Heart right ventricle (tissue), 16 donors: ENCODE measurements at regions not wholly inside any gene's neighbourhood (a gene's known extent, or its start where the extent isn't known, plus 50 kb on each side); places are given as distances from the start of the nearest gene placed in this dataset.

Source experiments
- ATAC-seq, 8 donors: fragments of 200-7000 bp; cut with Tn5 transposase; one replicate each; pipeline ENCODE4 v1.9.1; 2020; ENCODE audit warnings: mild to moderate bottlenecking in 8 of 8, moderate library complexity in 8 of 8, moderate number of reproducible peaks in 1 of 8
- DNase-seq, 2 donors: peaks; one replicate each; pipeline ENCODE4 v3.0.0-alpha.2; 2020
- H3K27ac ChIP-seq, 10 donors: fragments of 200-600 bp; sonication (generic) in 2 of 10; one replicate each; pipeline versions ENCODE4 v1.5.0 to v1.8.0; 2020 to 2022; ENCODE audit warnings: mild to moderate bottlenecking in 3 of 10
- H3K27me3 ChIP-seq, 7 donors: fragments of 200-600 bp; one replicate each; pipeline ENCODE4 v1.8.0; 2021 to 2022; ENCODE audit warnings: mild to moderate bottlenecking in 2 of 7
- H3K36me3 ChIP-seq, 9 donors: fragments of 200-600 bp; sonication (generic) in 1 of 9; one replicate each; pipeline versions ENCODE4 v1.5.0 to v1.8.0; 2020 to 2022; ENCODE audit warnings: mild to moderate bottlenecking in 2 of 9
- H3K4me1 ChIP-seq, 9 donors: fragments of 200-600 bp; sonication (generic) in 1 of 9; one replicate each; pipeline versions ENCODE4 v1.5.0 to v1.8.0; 2020 to 2022; ENCODE audit warnings: mild to moderate bottlenecking in 4 of 9
- H3K4me3 ChIP-seq, 10 donors: fragments of 200-600 bp; sonication (generic) in 2 of 10; one replicate each; pipeline versions ENCODE4 v1.5.0 to v1.8.0; 2020 to 2022; ENCODE audit warnings: mild to moderate bottlenecking in 7 of 10, moderate library complexity in 2 of 10
- H3K9me3 ChIP-seq, 11 donors: fragments of 200-600 bp in 10 of 11; sonication (generic) in 2 of 11; one replicate each; pipeline versions ENCODE4 v1.5.0 to v1.8.0; 2013 to 2022; ENCODE audit warnings: mild to moderate bottlenecking in 2 of 11, control low read depth in 1 of 11, moderate library complexity in 1 of 11
- CTCF ChIP-seq, 9 donors: fragments of 200-600 bp; sonication (generic) in 2 of 9; IDR thresholded peaks; one replicate each; pipeline versions ENCODE4 v1.5.0 to v1.8.0; 2021 to 2022; ENCODE audit warnings: antibody characterized with exemption in 9 of 9, mild to moderate bottlenecking in 5 of 9, moderate library complexity in 1 of 9
- WGBS, 2 donors: extraction: QIAGEN DNeasy Blood & Tissue Kit; methylation state at CpG; one replicate each; pipeline ENCODE4 v1.1.7; 2013; ENCODE audit warnings: inconsistent platforms in 1 of 2; 5-methylcytosine and 5-hydroxymethylcytosine counted together
- intact Hi-C, 10 donors: fragments of 100-400 bp; cut with DNase I; formaldehyde crosslinking; loops; one replicate each; pipeline versions ENCODE4 v1.11.1 to v1.14.2; 2022
- donor health status: Arrhythmogenic right ventricular cardiomyopathy.
- donor health status: ischemic (EF 13 %, LVEDD 7.1; RV severe dilation, severe dysfunction).
- donor health status: healthy with polysubstance abuse.
- donor health status: DM: no; HTN: yes; CAD: no.
- donor health status: DM: no; HTN: no; CAD: no.
- donor health status: ischemic (EF 25% LVEDD 6.9; RV normal size, moderate dysfunction).
- donor health status: ischemic (EF 25% LVEDD 5.7; RV mildly dilated, moderate dysfunction).
- donor health status: healthy.
- donor health status: DM: yes; HTN: yes; CAD: no.
- donor health status: Ischemic cardiomyopathy.
- donor health status: ischemic (EF 35%, LVEDD 5.7; RV mildly dilated, moderate dysfunction).
- donor health status: nonischemic (EF 11% LVEDD 7.7; RV severe dilation, severe dysfunction).
- donor health status: DM: yes; HTN: yes; CAD: no.
- donor health status: PGD.
- donor health status: ischemic (EF 29% LVEDD 5.4; RV normal size, mild dysfunction).
- donor health status: nonischemic (EF 23%, LVEDD 6.1; RV moderate dilation, normal function).

- Histone ChIP-seq H3K4me1 (peaks cover 0 to 10% (median 0%) of the 10 kb centered on the region in 9 donors), H3K36me3 (no peaks in the 10 kb centered on the region), H3K4me3 (no peak overlapping the region), H3K27ac (no peak overlapping the region), H3K27me3 (no peaks in the 10 kb centered on the region), H3K9me3 (peaks cover 0 to 4% (median 0%) of the 10 kb centered on the region in 11 donors)
- DNase-seq (no peak), ATAC-seq (no peak)
- no peak for TF ChIP-seq CTCF (IDR thresholded peaks at IDR 0.05)
- WGBS, 2 donors = 78 to 84% methylated on average over 7 of the region's 7 CpGs
- intact Hi-C loops = no loop called here
Measured at GRCh38 chr2:129331638-129332037, 647.8 kb upstream of the RAB6C start.

GRCh38 chr2:129334128-129334527, 645.3 kb upstream of the RAB6C start:
- Histone ChIP-seq H3K36me3 (no peaks in the 10 kb centered on the region), H3K4me1 (peaks cover 0 to 10% (median 0%) of the 10 kb centered on the region in 9 donors), H3K9me3 (peaks cover 0 to 6% (median 0%) of the 10 kb centered on the region in 11 donors), H3K27ac (peak overlapping the region in 3 of 10 donors; percentile 26 to 58 (median 36)), H3K4me3 (no peak overlapping the region), H3K27me3 (no peaks in the 10 kb centered on the region)
- no peak for TF ChIP-seq CTCF (IDR thresholded peaks at IDR 0.05)
- 75 to 85% methylated on average over 5 of the region's 5 CpGs for WGBS, 2 donors
- intact Hi-C loops = no loop called here
- ATAC-seq (peak in 1 of 8 donors; percentile 41), DNase-seq (no peak)

- Histone ChIP-seq H3K27ac (peak overlapping the region in 3 of 10 donors; percentile 26 to 58 (median 36)), H3K4me3 (no peak overlapping the region), H3K36me3 (no peaks in the 10 kb centered on the region), H3K4me1 (peaks cover 0 to 10% (median 0%) of the 10 kb centered on the region in 9 donors), H3K27me3 (no peaks in the 10 kb centered on the region), H3K9me3 (peaks cover 0 to 6% (median 0%) of the 10 kb centered on the region in 11 donors)
- peak in 1 of 2 donors; percentile 54 for DNase-seq
- ATAC-seq = peak in 6 of 8 donors; percentile 55 to 98 (median 86)
- intact Hi-C loops = no loop called here
- 55 to 57% methylated on average over 13 of the region's 13 CpGs for WGBS, 2 donors
- TF ChIP-seq CTCF (IDR thresholded peaks at IDR 0.05) = no peak
Measured at GRCh38 chr2:129334696-129335410, 644.6 kb upstream of the RAB6C start.

DNA sequence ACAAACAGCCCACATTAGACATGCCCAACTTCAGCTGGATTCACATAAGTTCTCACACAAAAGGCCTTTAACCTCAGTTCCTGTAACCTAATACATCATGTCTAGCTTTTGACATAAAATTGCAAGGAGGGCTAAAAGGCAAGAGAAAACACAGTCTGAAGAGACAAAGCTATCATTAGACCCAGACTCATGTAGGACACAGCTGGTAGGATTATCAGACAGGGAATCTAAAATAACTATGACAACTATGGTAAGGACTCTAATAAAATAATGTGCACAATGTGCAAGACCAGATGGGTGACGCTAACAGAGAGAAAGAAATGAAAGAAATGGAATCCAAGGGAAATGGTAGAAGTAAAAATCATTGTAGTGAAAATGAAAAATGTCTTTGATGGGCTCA, 643.2 kb upstream of the RAB6C start:
- Histone ChIP-seq H3K27me3 (no peaks in the 10 kb centered on the region), H3K4me3 (no peak overlapping the region), H3K9me3 (peaks cover 0 to 6% (median 0%) of the 10 kb centered on the region in 11 donors), H3K36me3 (no peaks in the 10 kb centered on the region), H3K4me1 (peaks cover 0 to 10% (median 0%) of the 10 kb centered on the region in 9 donors), H3K27ac (no peak overlapping the region)
- TF ChIP-seq CTCF (IDR thresholded peaks at IDR 0.05) = no peak
- ATAC-seq (no peak), DNase-seq (no peak)
- intact Hi-C loops = no loop called here
- WGBS, 2 donors = 86 to 95% methylated on average over 1 of the region's 1 CpG
